HEK293 (cell line): ENCODE measurements at regions not wholly inside any gene's neighbourhood (a gene's known extent, or its start where the extent isn't known, plus 50 kb on each side); places are given as distances from the start of the nearest gene placed in this dataset.

Source experiments
- CTCF ChIA-PET: fragments of 350-600 bp; formaldehyde crosslinking; extraction: SDS; loops from one replicate; lab custom pipeline; 2021; ENCODE audit warnings: antibody characterized with exemption; lab: Yijun Ruan, JAX
- POLR2A ChIA-PET: fragments of 300-600 bp; formaldehyde crosslinking; extraction: SDS; loops from one replicate; lab custom pipeline; 2020; ENCODE audit warnings: antibody characterized with exemption, inconsistent platforms; lab: Yijun Ruan, JAX
- H3K27ac ChIP-seq: fragments of 200-500 bp; sonication (Bioruptor generic); 2 replicates; pipeline ENCODE4 v1.5.1; 2014; ENCODE audit warnings: low read depth, low read length, control low read depth, inconsistent platforms; ENCODE audit errors: extremely low read depth
- H3K36me3 ChIP-seq, 2 experiments: fragments of 200-500 bp in 1 of 2; sonication (Bioruptor generic) in 1 of 2; 1 replicate in 1 of 2; 2 replicates in 1 of 2; pipeline ENCODE4 v1.5.1; 2014 to 2017; ENCODE audit warnings: inconsistent platforms in 2 of 2, low read length in 2 of 2; ENCODE audit not compliant: control insufficient read depth in 2 of 2, insufficient read depth in 1 of 2
- H3K4me1 ChIP-seq: fragments of 200-500 bp; sonication (Bioruptor generic); 2 replicates; pipeline ENCODE4 v1.5.1; 2014; ENCODE audit warnings: mild to moderate bottlenecking, low read length, inconsistent platforms; ENCODE audit not compliant: control insufficient read depth, insufficient read depth
- H3K4me3 ChIP-seq: 2 replicates; pipeline ENCODE4 v1.5.1; 2011; ENCODE audit warnings: low read depth, mild to moderate bottlenecking, control low read depth, low read length, moderate library complexity
- H3K9me3 ChIP-seq: fragments of 200-500 bp; sonication (Bioruptor generic); 2 replicates; pipeline ENCODE4 v1.5.1; 2014; ENCODE audit warnings: low read depth, low read length, inconsistent platforms; ENCODE audit not compliant: control insufficient read depth, insufficient read depth
- GLIS2 ChIP-seq: fragments of 450-650 bp; formaldehyde crosslinking; IDR thresholded peaks from 2 replicates; pipeline ENCODE4 v1.5.1; 2016; ENCODE audit warnings: missing biosample characterization, missing genetic modification characterization
- KLF7 ChIP-seq: fragments of 450-650 bp; formaldehyde crosslinking; IDR thresholded peaks from 2 replicates; pipeline ENCODE4 v1.5.1; 2016; ENCODE audit warnings: missing biosample characterization, missing genetic modification characterization, borderline replicate concordance
- TRIM28 ChIP-seq: IDR thresholded peaks from 2 replicates; pipeline ENCODE4 v1.6.1; 2011; ENCODE audit warnings: low read length, control low read depth, borderline replicate concordance
- ZFP69B ChIP-seq: fragments of 450-650 bp; formaldehyde crosslinking; IDR thresholded peaks from 2 replicates; pipeline ENCODE4 v1.5.1; 2016; ENCODE audit warnings: missing biosample characterization, missing genetic modification characterization
- ZNF10 ChIP-seq: fragments of 450-650 bp; formaldehyde crosslinking; IDR thresholded peaks from 2 replicates; pipeline ENCODE4 v1.5.1; 2017; ENCODE audit warnings: missing biosample characterization, missing genetic modification characterization
- ZNF138 ChIP-seq: fragments of 450-650 bp; formaldehyde crosslinking; IDR thresholded peaks from 2 replicates; pipeline ENCODE4 v1.5.1; 2016; ENCODE audit warnings: missing biosample characterization, missing genetic modification characterization, borderline replicate concordance
- ZNF140 ChIP-seq: fragments of 450-650 bp; formaldehyde crosslinking; IDR thresholded peaks from 2 replicates; pipeline ENCODE4 v1.5.1; 2016; ENCODE audit warnings: missing biosample characterization, missing genetic modification characterization
- ZNF23 ChIP-seq: fragments of 450-650 bp; formaldehyde crosslinking; IDR thresholded peaks from 2 replicates; pipeline ENCODE4 v1.5.1; 2016; ENCODE audit warnings: missing biosample characterization, missing genetic modification characterization, borderline replicate concordance
- ZNF341 ChIP-seq: fragments of 450-650 bp; formaldehyde crosslinking; IDR thresholded peaks from 2 replicates; pipeline ENCODE4; 2016; ENCODE audit warnings: low read depth, missing biosample characterization, missing genetic modification characterization
- ZNF423 ChIP-seq: fragments of 450-650 bp; formaldehyde crosslinking; IDR thresholded peaks from 2 replicates; pipeline ENCODE4 v1.5.1; 2016; ENCODE audit warnings: missing biosample characterization, missing genetic modification characterization
- ZNF558 ChIP-seq: fragments of 450-650 bp; formaldehyde crosslinking; IDR thresholded peaks from 2 replicates; pipeline ENCODE4 v1.5.1; 2016; ENCODE audit warnings: missing biosample characterization, missing genetic modification characterization
- ZNF596 ChIP-seq: fragments of 450-650 bp; IDR thresholded peaks from 2 replicates; pipeline ENCODE4 v1.5.0; 2018; ENCODE audit warnings: missing biosample characterization, mild to moderate bottlenecking, missing genetic modification characterization, moderate library complexity
- ZNF600 ChIP-seq: fragments of 450-650 bp; formaldehyde crosslinking; IDR thresholded peaks from 2 replicates; pipeline ENCODE4 v1.5.1; 2016; ENCODE audit warnings: missing biosample characterization, missing genetic modification characterization
- ZNF670 ChIP-seq: fragments of 450-650 bp; formaldehyde crosslinking; IDR thresholded peaks from 2 replicates; pipeline ENCODE4 v1.5.1; 2016; ENCODE audit warnings: missing biosample characterization, missing genetic modification characterization, low read depth
- ZNF701 ChIP-seq: fragments of 450-650 bp; formaldehyde crosslinking; IDR thresholded peaks from 2 replicates; pipeline ENCODE4 v1.5.1; 2016; ENCODE audit warnings: missing biosample characterization, missing genetic modification characterization
- TF ChIP-seq, protein P1 (sequence below): fragments of 450-650 bp; formaldehyde crosslinking; IDR thresholded peaks from 2 replicates; pipeline ENCODE4 v1.5.1; 2016; ENCODE audit warnings: missing biosample characterization, missing genetic modification characterization
- TF ChIP-seq, protein P2 (sequence below): fragments of 450-650 bp; formaldehyde crosslinking; IDR thresholded peaks from 2 replicates; pipeline ENCODE4 v1.5.1; 2016; ENCODE audit warnings: missing biosample characterization, missing genetic modification characterization
- TF ChIP-seq, protein P3 (sequence below): fragments of 450-650 bp; formaldehyde crosslinking; IDR thresholded peaks from 2 replicates; pipeline ENCODE4 v1.5.1; 2016; ENCODE audit warnings: missing biosample characterization, missing genetic modification characterization
- TF ChIP-seq, protein P4 (sequence below): fragments of 450-650 bp; formaldehyde crosslinking; IDR thresholded peaks from 2 replicates; pipeline ENCODE4 v1.5.1; 2016; ENCODE audit warnings: missing biosample characterization, missing genetic modification characterization, low read depth
- TF ChIP-seq, protein P5 (sequence below): fragments of 450-650 bp; formaldehyde crosslinking; IDR thresholded peaks from 2 replicates; pipeline ENCODE4 v1.5.1; 2016; ENCODE audit warnings: missing biosample characterization, missing genetic modification characterization, borderline replicate concordance
- TF ChIP-seq, protein P6 (sequence below): fragments of 450-650 bp; formaldehyde crosslinking; IDR thresholded peaks from 2 replicates; pipeline ENCODE4; 2016; ENCODE audit warnings: missing biosample characterization, missing genetic modification characterization

DNA sequence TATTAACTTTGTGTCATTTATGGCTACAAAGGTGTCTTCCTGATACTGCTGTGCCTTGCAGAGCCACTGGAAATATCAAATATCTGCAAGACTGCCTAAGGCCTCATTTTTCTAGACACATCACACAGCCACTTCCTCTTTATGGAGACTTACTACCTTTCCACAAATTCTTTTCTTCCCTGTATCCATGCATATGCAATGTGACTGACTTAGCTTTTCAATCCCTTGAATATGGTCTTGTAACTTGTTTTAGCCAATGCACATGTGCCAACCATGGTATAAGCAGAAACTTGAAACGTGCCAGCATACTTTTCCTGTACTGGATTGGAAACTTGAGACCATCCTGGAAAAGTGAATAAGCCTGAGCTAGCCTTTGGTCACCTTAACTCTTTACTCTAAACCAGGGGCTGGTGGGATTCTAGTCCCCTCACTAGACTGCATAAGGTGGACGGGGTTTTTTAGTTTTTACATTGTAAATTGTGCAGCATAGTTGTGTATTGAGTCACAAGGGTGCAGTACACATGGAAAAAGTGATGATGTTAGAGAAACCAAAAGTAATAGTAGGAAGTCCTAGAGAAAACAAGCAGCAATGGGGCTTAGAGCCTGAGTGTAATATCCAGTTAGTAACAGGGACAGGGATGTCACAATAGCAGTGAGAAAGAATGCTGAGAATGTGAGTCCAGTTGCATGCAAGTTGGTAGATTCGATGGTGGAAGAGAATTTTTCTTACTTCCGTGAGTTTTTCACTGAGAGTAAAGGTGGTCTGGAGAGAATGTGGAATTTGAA, 879.5 kb downstream of the SORCS1 start (continued):
- TF ChIP-seq TRIM28 (no peak), ZNF341 (tag by site-specific recombination) (no peak), ZFP69B (tag by site-specific recombination) (no peak), ZNF600 (tag by site-specific recombination) (no peak)
- TF ChIP-seq, protein P1, sequence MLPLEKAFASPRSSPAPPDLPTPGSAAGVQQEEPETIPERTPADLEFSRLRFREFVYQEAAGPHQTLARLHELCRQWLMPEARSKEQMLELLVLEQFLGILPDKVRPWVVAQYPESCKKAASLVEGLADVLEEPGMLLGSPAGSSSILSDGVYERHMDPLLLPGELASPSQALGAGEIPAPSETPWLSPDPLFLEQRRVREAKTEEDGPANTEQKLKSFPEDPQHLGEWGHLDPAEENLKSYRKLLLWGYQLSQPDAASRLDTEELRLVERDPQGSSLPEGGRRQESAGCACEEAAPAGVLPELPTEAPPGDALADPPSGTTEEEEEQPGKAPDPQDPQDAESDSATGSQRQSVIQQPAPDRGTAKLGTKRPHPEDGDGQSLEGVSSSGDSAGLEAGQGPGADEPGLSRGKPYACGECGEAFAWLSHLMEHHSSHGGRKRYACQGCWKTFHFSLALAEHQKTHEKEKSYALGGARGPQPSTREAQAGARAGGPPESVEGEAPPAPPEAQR (tag by site-specific recombination) = no peak
- TF ChIP-seq, protein P2, sequence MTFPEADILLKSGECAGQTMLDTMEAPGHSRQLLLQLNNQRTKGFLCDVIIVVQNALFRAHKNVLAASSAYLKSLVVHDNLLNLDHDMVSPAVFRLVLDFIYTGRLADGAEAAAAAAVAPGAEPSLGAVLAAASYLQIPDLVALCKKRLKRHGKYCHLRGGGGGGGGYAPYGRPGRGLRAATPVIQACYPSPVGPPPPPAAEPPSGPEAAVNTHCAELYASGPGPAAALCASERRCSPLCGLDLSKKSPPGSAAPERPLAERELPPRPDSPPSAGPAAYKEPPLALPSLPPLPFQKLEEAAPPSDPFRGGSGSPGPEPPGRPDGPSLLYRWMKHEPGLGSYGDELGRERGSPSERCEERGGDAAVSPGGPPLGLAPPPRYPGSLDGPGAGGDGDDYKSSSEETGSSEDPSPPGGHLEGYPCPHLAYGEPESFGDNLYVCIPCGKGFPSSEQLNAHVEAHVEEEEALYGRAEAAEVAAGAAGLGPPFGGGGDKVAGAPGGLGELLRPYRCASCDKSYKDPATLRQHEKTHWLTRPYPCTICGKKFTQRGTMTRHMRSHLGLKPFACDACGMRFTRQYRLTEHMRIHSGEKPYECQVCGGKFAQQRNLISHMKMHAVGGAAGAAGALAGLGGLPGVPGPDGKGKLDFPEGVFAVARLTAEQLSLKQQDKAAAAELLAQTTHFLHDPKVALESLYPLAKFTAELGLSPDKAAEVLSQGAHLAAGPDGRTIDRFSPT (tag by site-specific recombination) = no peak
- TF ChIP-seq, all 188 proteins: peak for 0

DNA sequence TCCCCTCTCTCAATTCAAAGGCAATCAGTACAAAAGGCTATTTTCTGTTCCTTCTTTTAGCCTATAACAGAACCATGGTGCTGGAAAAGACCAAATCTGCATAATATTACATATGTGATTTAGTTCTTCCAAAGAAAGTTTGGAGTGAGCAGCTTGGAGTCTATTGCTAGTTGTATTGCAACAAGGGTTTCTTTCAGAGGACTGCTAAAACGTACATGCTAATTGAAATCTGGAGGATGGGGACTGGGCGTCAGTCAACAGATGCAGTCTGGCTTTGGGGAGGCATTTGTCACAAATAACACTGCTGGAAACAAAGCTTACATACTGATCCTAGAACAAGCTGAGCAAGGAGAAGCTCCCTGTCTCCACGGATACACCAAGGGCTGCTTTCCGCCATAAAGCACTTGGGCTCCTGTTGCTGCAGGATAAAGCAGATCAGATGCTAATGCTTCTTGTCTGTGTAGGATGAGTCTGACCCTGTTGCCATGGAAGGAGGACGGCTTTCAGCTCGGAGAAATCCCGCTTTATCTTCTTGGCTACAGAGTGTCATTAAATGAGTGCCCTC, 883.5 kb downstream of the SORCS1 start:
- TF ChIP-seq GLIS2 (no peak), KLF7 (tag by site-specific recombination) (no peak), ZNF140 (tag by site-specific recombination) (no peak), ZNF23 (tag by site-specific recombination) (no peak), ZFP69B (tag by site-specific recombination) (no peak), ZNF600 (tag by site-specific recombination) (no peak), ZNF670 (tag by site-specific recombination) (no peak), ZNF701 (tag by site-specific recombination) (no peak), ZNF423 (tag by site-specific recombination) (no peak), ZNF138 (no peak), ZNF558 (tag by site-specific recombination) (no peak), ZNF10 (tag by site-specific recombination) (no peak), ZNF596 (no peak)
- TF ChIP-seq, protein P3, sequence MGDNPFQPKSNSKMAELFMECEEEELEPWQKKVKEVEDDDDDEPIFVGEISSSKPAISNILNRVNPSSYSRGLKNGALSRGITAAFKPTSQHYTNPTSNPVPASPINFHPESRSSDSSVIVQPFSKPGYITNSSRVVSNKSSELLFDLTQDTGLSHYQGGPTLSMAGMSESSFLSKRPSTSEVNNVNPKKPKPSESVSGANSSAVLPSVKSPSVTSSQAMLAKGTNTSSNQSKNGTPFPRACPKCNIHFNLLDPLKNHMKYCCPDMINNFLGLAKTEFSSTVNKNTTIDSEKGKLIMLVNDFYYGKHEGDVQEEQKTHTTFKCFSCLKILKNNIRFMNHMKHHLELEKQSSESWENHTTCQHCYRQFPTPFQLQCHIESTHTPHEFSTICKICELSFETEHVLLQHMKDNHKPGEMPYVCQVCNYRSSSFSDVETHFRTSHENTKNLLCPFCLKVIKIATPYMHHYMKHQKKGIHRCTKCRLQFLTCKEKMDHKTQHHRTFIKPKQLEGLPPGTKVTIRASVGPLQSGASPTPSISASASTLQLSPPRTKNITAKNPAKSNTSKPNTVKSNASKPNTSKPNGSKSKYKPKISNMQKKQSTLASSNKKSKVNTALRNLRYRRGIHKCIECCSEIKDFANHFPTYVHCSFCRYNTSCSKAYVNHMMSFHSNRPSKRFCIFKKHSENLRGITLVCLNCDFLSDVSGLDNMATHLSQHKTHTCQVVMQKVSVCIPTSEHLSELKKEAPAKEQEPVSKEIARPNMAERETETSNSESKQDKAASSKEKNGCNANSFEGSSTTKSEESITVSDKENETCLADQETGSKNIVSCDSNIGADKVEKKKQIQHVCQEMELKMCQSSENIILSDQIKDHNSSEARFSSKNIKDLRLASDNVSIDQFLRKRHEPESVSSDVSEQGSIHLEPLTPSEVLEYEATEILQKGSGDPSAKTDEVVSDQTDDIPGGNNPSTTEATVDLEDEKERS (tag by site-specific recombination) = no peak
- TF ChIP-seq, protein P4, sequence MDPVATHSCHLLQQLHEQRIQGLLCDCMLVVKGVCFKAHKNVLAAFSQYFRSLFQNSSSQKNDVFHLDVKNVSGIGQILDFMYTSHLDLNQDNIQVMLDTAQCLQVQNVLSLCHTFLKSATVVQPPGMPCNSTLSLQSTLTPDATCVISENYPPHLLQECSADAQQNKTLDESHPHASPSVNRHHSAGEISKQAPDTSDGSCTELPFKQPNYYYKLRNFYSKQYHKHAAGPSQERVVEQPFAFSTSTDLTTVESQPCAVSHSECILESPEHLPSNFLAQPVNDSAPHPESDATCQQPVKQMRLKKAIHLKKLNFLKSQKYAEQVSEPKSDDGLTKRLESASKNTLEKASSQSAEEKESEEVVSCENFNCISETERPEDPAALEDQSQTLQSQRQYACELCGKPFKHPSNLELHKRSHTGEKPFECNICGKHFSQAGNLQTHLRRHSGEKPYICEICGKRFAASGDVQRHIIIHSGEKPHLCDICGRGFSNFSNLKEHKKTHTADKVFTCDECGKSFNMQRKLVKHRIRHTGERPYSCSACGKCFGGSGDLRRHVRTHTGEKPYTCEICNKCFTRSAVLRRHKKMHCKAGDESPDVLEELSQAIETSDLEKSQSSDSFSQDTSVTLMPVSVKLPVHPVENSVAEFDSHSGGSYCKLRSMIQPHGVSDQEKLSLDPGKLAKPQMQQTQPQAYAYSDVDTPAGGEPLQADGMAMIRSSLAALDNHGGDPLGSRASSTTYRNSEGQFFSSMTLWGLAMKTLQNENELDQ (tag by site-specific recombination) = no peak
- TF ChIP-seq, protein P5, sequence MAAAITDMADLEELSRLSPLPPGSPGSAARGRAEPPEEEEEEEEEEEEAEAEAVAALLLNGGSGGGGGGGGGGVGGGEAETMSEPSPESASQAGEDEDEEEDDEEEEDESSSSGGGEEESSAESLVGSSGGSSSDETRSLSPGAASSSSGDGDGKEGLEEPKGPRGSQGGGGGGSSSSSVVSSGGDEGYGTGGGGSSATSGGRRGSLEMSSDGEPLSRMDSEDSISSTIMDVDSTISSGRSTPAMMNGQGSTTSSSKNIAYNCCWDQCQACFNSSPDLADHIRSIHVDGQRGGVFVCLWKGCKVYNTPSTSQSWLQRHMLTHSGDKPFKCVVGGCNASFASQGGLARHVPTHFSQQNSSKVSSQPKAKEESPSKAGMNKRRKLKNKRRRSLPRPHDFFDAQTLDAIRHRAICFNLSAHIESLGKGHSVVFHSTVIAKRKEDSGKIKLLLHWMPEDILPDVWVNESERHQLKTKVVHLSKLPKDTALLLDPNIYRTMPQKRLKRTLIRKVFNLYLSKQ (tag by site-specific recombination) = no peak
- TF ChIP-seq, protein P6, sequence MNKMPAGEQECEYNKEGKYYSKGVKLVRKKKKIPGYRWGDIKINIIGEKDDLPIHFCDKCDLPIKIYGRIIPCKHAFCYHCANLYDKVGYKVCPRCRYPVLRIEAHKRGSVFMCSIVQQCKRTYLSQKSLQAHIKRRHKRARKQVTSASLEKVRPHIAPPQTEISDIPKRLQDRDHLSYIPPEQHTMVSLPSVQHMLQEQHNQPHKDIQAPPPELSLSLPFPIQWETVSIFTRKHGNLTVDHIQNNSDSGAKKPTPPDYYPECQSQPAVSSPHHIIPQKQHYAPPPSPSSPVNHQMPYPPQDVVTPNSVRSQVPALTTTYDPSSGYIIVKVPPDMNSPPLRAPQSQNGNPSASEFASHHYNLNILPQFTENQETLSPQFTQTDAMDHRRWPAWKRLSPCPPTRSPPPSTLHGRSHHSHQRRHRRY = no peak
- ChIA-PET CTCF (interaction anchor here (0.6 kb wide), 1 partner anchor 396 kb away, joined by 3 read pairs; no protein-coding TSS in a partner anchor), POLR2A (no interaction called here)
- H3K4me1 ChIP-seq = no peaks in the 10 kb centered on the region
- no peak overlapping the region for H3K27ac ChIP-seq
- no peak overlapping the region for H3K4me3 ChIP-seq
- H3K9me3 ChIP-seq = no peaks in the 10 kb centered on the region
- no peaks in the 10 kb centered on the region for H3K36me3 ChIP-seq
